ENCODE measurements at regions not wholly inside any gene's neighbourhood (a gene's known extent, or its start where the extent isn't known, plus 50 kb on each side); places are given as distances from the start of the nearest gene placed in this dataset.
"Not testable (repeated sequence)": the region's sequence is repeated elsewhere in the genome, so short reads cannot be mapped to it uniquely, and the experiment has no call there.

GRCh38 chr5:8553364-8553763 lies 684.4 kb downstream of the MTRR start:
- in situ Hi-C loops (cut with MboI; ENCODE audit: low sequenced_read_pairs, unreplicated experiment) = no loop called here
- TF ChIP-seq CTCF (IDR thresholded peaks at IDR 0.05; ENCODE audit: borderline replicate concordance, control extremely low read depth, extremely low read depth, insufficient read depth, missing control alignments) = no peak
- no peak for DNase-seq (ENCODE audit: low spot score)

- in situ Hi-C loops (cut with MboI; ENCODE audit: low sequenced_read_pairs, unreplicated experiment) = no loop called here
- DNase-seq (ENCODE audit: low spot score) = no peak
- TF ChIP-seq CTCF (IDR thresholded peaks at IDR 0.05; ENCODE audit: borderline replicate concordance, control extremely low read depth, extremely low read depth, insufficient read depth, missing control alignments) = no peak
Measured at GRCh38 chr5:8557728-8558127, 688.8 kb downstream of the MTRR start.

- no peak for DNase-seq (ENCODE audit: low spot score)
- no peak for TF ChIP-seq CTCF (IDR thresholded peaks at IDR 0.05; ENCODE audit: borderline replicate concordance, control extremely low read depth, extremely low read depth, insufficient read depth, missing control alignments)
- in situ Hi-C loops (cut with MboI; ENCODE audit: low sequenced_read_pairs, unreplicated experiment) = no loop called here
Measured at GRCh38 chr5:8560776-8561175, 691.8 kb downstream of the MTRR start.

- in situ Hi-C loops (cut with MboI; ENCODE audit: low sequenced_read_pairs, unreplicated experiment) = no loop called here
- DNase-seq (ENCODE audit: low spot score) = no peak
- no peak for TF ChIP-seq CTCF (IDR thresholded peaks at IDR 0.05; ENCODE audit: borderline replicate concordance, control extremely low read depth, extremely low read depth, insufficient read depth, missing control alignments)
Measured at GRCh38 chr5:8561224-8561840, 692.4 kb downstream of the MTRR start.

GRCh38 chr5:8561854-8562253 lies 692.9 kb downstream of the MTRR start:
- DNase-seq (ENCODE audit: low spot score) = no peak
- TF ChIP-seq CTCF (IDR thresholded peaks at IDR 0.05; ENCODE audit: borderline replicate concordance, control extremely low read depth, extremely low read depth, insufficient read depth, missing control alignments) = no peak
- in situ Hi-C loops (cut with MboI; ENCODE audit: low sequenced_read_pairs, unreplicated experiment) = no loop called here

- DNase-seq (ENCODE audit: low spot score); in situ Hi-C loops (cut with MboI; ENCODE audit: low sequenced_read_pairs, unreplicated experiment): not testable (repeated sequence)
Measured at GRCh38 chr5:8563540-8563939, 694.6 kb downstream of the MTRR start.

GRCh38 chr5:8568858-8569257 lies 699.9 kb downstream of the MTRR start:
- no peak for DNase-seq (ENCODE audit: low spot score)
- in situ Hi-C loops (cut with MboI; ENCODE audit: low sequenced_read_pairs, unreplicated experiment) = no loop called here
- TF ChIP-seq CTCF (IDR thresholded peaks at IDR 0.05; ENCODE audit: borderline replicate concordance, control extremely low read depth, extremely low read depth, insufficient read depth, missing control alignments) = no peak
